ENCODE measurements at regions not wholly inside any gene's neighbourhood (a gene's known extent, or its start where the extent isn't known, plus 50 kb on each side); places are given as distances from the start of the nearest gene placed in this dataset.

- TF ChIP-seq CTCF (IDR thresholded peaks at IDR 0.05 in 4 of 5, conservative IDR thresholded peaks at IDR 0.05 in 1 of 5) (no peak), POLR2A (IDR thresholded peaks at IDR 0.05) (no peak)
Measured at GRCh38 chr6:50145125-50145524, 95.4 kb upstream of the DEFB112 start.
